ENCODE measurements at regions not wholly inside any gene's neighbourhood (a gene's known extent, or its start where the extent isn't known, plus 50 kb on each side); places are given as distances from the start of the nearest gene placed in this dataset.

GRCh38 chr5:13572163-13572562 is 372.3 kb downstream of the DNAH5 start:
- H4K91ac ChIP-seq (ENCODE audit: low read depth, low read length), result no peak overlapping the region
- H3K4me3 ChIP-seq (ENCODE audit: low read depth, low read length), result no peak overlapping the region
- no CpG with 5 or more reads among the region's 4 CpGs for WGBS (ENCODE audit: extremely low coverage, insufficient coverage, insufficient read length)
- H4K12ac ChIP-seq (ENCODE audit: low read depth, low read length), result no peak overlapping the region
- DNase-seq, result no peak
- no peak overlapping the region for H2BK120ac ChIP-seq (ENCODE audit: insufficient read depth, low read length, poor library complexity)
- H2AFZ ChIP-seq (ENCODE audit: insufficient read depth, low read length, poor library complexity), result no peak overlapping the region
- H3K9me3 ChIP-seq (ENCODE audit: insufficient read depth, low read depth, low read length), result no peaks in the 10 kb centered on the region
- no peak overlapping the region for H3K4ac ChIP-seq (ENCODE audit: low read depth, low read length)
- no peak overlapping the region for H3K27ac ChIP-seq (ENCODE audit: low read depth, low read length)
- no peak overlapping the region for H2BK12ac ChIP-seq (ENCODE audit: low read length)
- H3K36me3 ChIP-seq (ENCODE audit: control insufficient read depth in 1 of 2, insufficient read depth in 2 of 2, low read length in 2 of 2), result no peaks in the 10 kb centered on the region
- H2AK5ac ChIP-seq (ENCODE audit: low read length), result no peak overlapping the region
- no peak overlapping the region for H3K14ac ChIP-seq (ENCODE audit: low read length)
- H3K9ac ChIP-seq (ENCODE audit: low read length), result no peak overlapping the region
- H3K79me2 ChIP-seq (ENCODE audit: control insufficient read depth, insufficient read depth, low read length, poor library complexity), result no peaks in the 10 kb centered on the region
- H3K4me2 ChIP-seq (ENCODE audit: low read length), result no peak overlapping the region
- H3K23ac ChIP-seq (ENCODE audit: low read length), result no peak overlapping the region
- peaks cover 2% of the 10 kb centered on the region for H3K79me1 ChIP-seq (ENCODE audit: low read length)
- H2BK5ac ChIP-seq (ENCODE audit: low read depth, low read length, poor library complexity), result no peak overlapping the region
- no peak overlapping the region for H4K8ac ChIP-seq (ENCODE audit: low read depth, low read length)
- no peaks in the 10 kb centered on the region for H3K27me3 ChIP-seq (ENCODE audit: insufficient read depth, low read length)
- no peak overlapping the region for H3K18ac ChIP-seq (ENCODE audit: low read length)
- H3K4me1 ChIP-seq (ENCODE audit: control insufficient read depth in 1 of 2, insufficient read depth in 2 of 2, low read length in 2 of 2), result peaks cover under 1 to 9% of the 10 kb centered on the region in 2 experiments

DNA sequence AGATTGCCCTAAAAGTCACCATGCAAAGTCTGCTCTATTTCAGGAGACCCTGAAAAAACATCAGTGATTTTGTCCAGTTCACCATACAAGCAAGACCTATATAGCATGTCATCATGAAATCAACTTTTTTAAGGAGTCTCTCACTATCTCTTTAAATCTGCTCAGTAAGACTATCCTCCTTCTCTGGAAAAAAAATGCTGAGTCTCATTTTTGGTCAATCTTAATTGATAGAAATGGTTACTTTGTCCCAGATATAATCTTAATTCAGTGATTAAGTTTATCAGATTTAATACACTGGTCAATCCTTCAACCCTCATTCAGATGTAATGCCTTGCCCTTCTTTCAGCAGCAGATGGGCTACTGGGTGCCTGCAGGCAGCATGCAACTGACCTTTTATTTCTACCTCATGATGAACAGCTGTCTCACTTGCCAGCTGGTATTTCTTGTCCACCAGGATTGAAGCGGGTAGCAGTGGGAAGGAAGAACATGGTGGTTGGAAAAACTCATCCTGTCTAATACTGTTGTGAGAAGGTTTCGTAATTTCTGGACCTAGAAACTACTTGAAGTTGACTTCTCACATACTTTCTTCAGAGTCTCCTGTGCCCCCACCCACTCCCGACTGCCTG is 375.3 kb downstream of the DNAH5 start:
- Histone ChIP-seq H4K8ac (ENCODE audit: low read depth, low read length) (no peak overlapping the region), H3K4me3 (ENCODE audit: low read depth, low read length) (no peak overlapping the region), H2BK120ac (ENCODE audit: insufficient read depth, low read length, poor library complexity) (no peak overlapping the region), H3K36me3 (ENCODE audit: control insufficient read depth in 1 of 2, insufficient read depth in 2 of 2, low read length in 2 of 2) (no peaks in the 10 kb centered on the region), H3K27ac (ENCODE audit: low read depth, low read length) (no peak overlapping the region), H3K18ac (ENCODE audit: low read length) (no peak overlapping the region), H2AFZ (ENCODE audit: insufficient read depth, low read length, poor library complexity) (no peak overlapping the region), H3K23ac (ENCODE audit: low read length) (no peak overlapping the region), H3K4ac (ENCODE audit: low read depth, low read length) (no peak overlapping the region), H3K9me3 (ENCODE audit: insufficient read depth, low read depth, low read length) (no peaks in the 10 kb centered on the region), H3K4me1 (ENCODE audit: control insufficient read depth in 1 of 2, insufficient read depth in 2 of 2, low read length in 2 of 2) (peaks cover 2 to 9% of the 10 kb centered on the region in 2 experiments), H3K79me2 (ENCODE audit: control insufficient read depth, insufficient read depth, low read length, poor library complexity) (no peaks in the 10 kb centered on the region), H3K9ac (ENCODE audit: low read length) (no peak overlapping the region), H3K27me3 (ENCODE audit: insufficient read depth, low read length) (no peaks in the 10 kb centered on the region), H2BK12ac (ENCODE audit: low read length) (no peak overlapping the region), H2BK5ac (ENCODE audit: low read depth, low read length, poor library complexity) (no peak overlapping the region), H3K79me1 (ENCODE audit: low read length) (peaks cover 4% of the 10 kb centered on the region), H3K14ac (ENCODE audit: low read length) (no peak overlapping the region), H4K12ac (ENCODE audit: low read depth, low read length) (no peak overlapping the region), H3K4me2 (ENCODE audit: low read length) (no peak overlapping the region), H2AK5ac (ENCODE audit: low read length) (no peak overlapping the region), H4K91ac (ENCODE audit: low read depth, low read length) (no peak overlapping the region)
- peak in 1 of 2 donors; percentile 13 for DNase-seq
- no CpG with 5 or more reads among the region's 3 CpGs for WGBS (ENCODE audit: extremely low coverage, insufficient coverage, insufficient read length)

DNA sequence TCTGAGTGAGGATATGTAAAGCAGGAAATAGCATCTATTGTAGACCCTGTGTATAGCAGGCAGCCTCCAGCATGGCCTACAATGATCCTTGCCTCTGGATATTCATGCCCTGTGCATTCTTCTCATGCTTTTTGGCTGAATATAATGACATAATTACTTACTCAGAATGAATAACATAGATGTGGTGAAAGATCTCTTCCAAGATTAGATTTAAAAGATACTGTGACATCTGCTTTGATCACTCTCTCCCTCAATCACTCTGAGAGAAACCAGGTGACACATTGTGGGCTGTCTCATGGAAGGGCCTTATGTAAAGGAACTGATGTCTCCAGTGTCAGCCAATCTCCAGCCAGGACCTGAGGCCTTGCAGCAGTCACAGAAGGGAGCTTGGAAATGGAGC is 376.7 kb downstream of the DNAH5 start:
- no peak overlapping the region for H3K18ac ChIP-seq (ENCODE audit: low read length)
- no peak overlapping the region for H3K14ac ChIP-seq (ENCODE audit: low read length)
- H3K79me1 ChIP-seq (ENCODE audit: low read length), result peaks cover 4% of the 10 kb centered on the region
- no peak overlapping the region for H2AFZ ChIP-seq (ENCODE audit: insufficient read depth, low read length, poor library complexity)
- H3K9ac ChIP-seq (ENCODE audit: low read length), result no peak overlapping the region
- no peak overlapping the region for H4K8ac ChIP-seq (ENCODE audit: low read depth, low read length)
- H2BK5ac ChIP-seq (ENCODE audit: low read depth, low read length, poor library complexity), result no peak overlapping the region
- H3K27me3 ChIP-seq (ENCODE audit: insufficient read depth, low read length), result no peaks in the 10 kb centered on the region
- H3K4me2 ChIP-seq (ENCODE audit: low read length), result no peak overlapping the region
- H3K4me1 ChIP-seq (ENCODE audit: control insufficient read depth in 1 of 2, insufficient read depth in 2 of 2, low read length in 2 of 2), result peaks cover 2 to 9% of the 10 kb centered on the region in 2 experiments
- H2AK5ac ChIP-seq (ENCODE audit: low read length), result no peak overlapping the region
- no peak overlapping the region for H2BK120ac ChIP-seq (ENCODE audit: insufficient read depth, low read length, poor library complexity)
- no peaks in the 10 kb centered on the region for H3K79me2 ChIP-seq (ENCODE audit: control insufficient read depth, insufficient read depth, low read length, poor library complexity)
- H2BK12ac ChIP-seq (ENCODE audit: low read length), result no peak overlapping the region
- H3K23ac ChIP-seq (ENCODE audit: low read length), result no peak overlapping the region
- no peak overlapping the region for H4K91ac ChIP-seq (ENCODE audit: low read depth, low read length)
- no peaks in the 10 kb centered on the region for H3K9me3 ChIP-seq (ENCODE audit: insufficient read depth, low read depth, low read length)
- no peaks in the 10 kb centered on the region for H3K36me3 ChIP-seq (ENCODE audit: control insufficient read depth in 1 of 2, insufficient read depth in 2 of 2, low read length in 2 of 2)
- no peak overlapping the region for H3K4me3 ChIP-seq (ENCODE audit: low read depth, low read length)
- no peak overlapping the region for H3K27ac ChIP-seq (ENCODE audit: low read depth, low read length)
- H4K12ac ChIP-seq (ENCODE audit: low read depth, low read length), result no peak overlapping the region
- no peak overlapping the region for H3K4ac ChIP-seq (ENCODE audit: low read depth, low read length)
- peak; percentile 65 to 95 for DNase-seq

DNA sequence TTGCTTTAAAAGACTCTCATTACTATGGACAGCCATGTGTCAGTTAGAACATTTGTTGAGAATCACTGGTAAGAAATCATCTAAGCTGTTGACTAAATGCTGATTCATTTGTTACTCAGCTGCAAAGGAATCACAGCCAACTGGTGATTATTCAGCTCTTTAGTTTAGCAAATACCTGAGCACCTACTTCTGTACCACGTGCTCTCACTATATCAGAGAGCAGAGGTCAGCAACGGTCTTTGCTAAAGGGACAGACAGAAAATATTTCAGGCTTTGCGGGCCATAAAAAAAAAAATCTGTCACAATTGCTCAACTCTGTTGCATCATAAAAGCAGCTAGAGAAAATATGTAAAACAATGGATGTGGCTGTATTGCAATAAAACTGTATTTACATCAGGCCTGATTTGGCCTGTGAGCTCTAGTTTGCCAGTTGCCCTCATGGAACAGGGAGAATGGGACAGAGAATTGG is 377.6 kb downstream of the DNAH5 start:
- Histone ChIP-seq H3K4me1 (ENCODE audit: control insufficient read depth in 1 of 2, insufficient read depth in 2 of 2, low read length in 2 of 2) (peaks cover 2 to 5% of the 10 kb centered on the region in 2 experiments), H3K14ac (ENCODE audit: low read length) (no peak overlapping the region), H3K79me2 (ENCODE audit: control insufficient read depth, insufficient read depth, low read length, poor library complexity) (no peaks in the 10 kb centered on the region), H4K12ac (ENCODE audit: low read depth, low read length) (no peak overlapping the region), H2BK5ac (ENCODE audit: low read depth, low read length, poor library complexity) (peak overlapping the region; percentile 47), H2AK5ac (ENCODE audit: low read length) (no peak overlapping the region), H3K9ac (ENCODE audit: low read length) (no peak overlapping the region), H3K79me1 (ENCODE audit: low read length) (peaks cover 4% of the 10 kb centered on the region), H3K4me2 (ENCODE audit: low read length) (no peak overlapping the region), H3K27me3 (ENCODE audit: insufficient read depth, low read length) (no peaks in the 10 kb centered on the region), H3K18ac (ENCODE audit: low read length) (no peak overlapping the region), H4K8ac (ENCODE audit: low read depth, low read length) (no peak overlapping the region), H2BK120ac (ENCODE audit: insufficient read depth, low read length, poor library complexity) (no peak overlapping the region), H2AFZ (ENCODE audit: insufficient read depth, low read length, poor library complexity) (no peak overlapping the region), H4K91ac (ENCODE audit: low read depth, low read length) (no peak overlapping the region), H3K23ac (ENCODE audit: low read length) (no peak overlapping the region), H3K4me3 (ENCODE audit: low read depth, low read length) (no peak overlapping the region), H3K9me3 (ENCODE audit: insufficient read depth, low read depth, low read length) (no peaks in the 10 kb centered on the region), H3K36me3 (ENCODE audit: control insufficient read depth in 1 of 2, insufficient read depth in 2 of 2, low read length in 2 of 2) (no peaks in the 10 kb centered on the region), H2BK12ac (ENCODE audit: low read length) (no peak overlapping the region), H3K27ac (ENCODE audit: low read depth, low read length) (no peak overlapping the region), H3K4ac (ENCODE audit: low read depth, low read length) (no peak overlapping the region)
- WGBS (ENCODE audit: extremely low coverage, insufficient coverage, insufficient read length), result no CpG with 5 or more reads among the region's 3 CpGs
- peak; percentile 78 to 97 for DNase-seq

Measured in trophoblast cell (in vitro differentiated cells and primary cell).